GM18951 (cell line): ENCODE measurements at regions not wholly inside any gene's neighbourhood (a gene's known extent, or its start where the extent isn't known, plus 50 kb on each side); places are given as distances from the start of the nearest gene placed in this dataset.

Experiments used
- POLR2A ChIP-seq: IDR thresholded peaks from 4 replicates; pipeline ENCODE4 v1.6.1; 2011; ENCODE audit warnings: mild to moderate bottlenecking; ENCODE audit not compliant: insufficient read length, insufficient read depth; ENCODE audit errors: extremely low read depth
- in situ Hi-C: fragments of 300-500 bp; cut with MboI; formaldehyde crosslinking; loops from one replicate; pipeline ENCODE4 v1.12.0; 2022; ENCODE audit warnings: low sequenced_read_pairs, mixed read lengths, inconsistent platforms; ENCODE audit not compliant: unreplicated experiment

GRCh38 chr12:98343002-98343567 is 172.3 kb upstream of the TMPO start:
- in situ Hi-C loops: no loop called here
- no peak for TF ChIP-seq POLR2A

GRCh38 chr12:98344046-98344930 is 171.1 kb upstream of the TMPO start:
- in situ Hi-C loops: no loop called here
- no peak for TF ChIP-seq POLR2A

GRCh38 chr12:98345308-98345876 is 170.0 kb upstream of the TMPO start:
- TF ChIP-seq POLR2A: no peak
- in situ Hi-C loops: no loop called here

- TF ChIP-seq POLR2A: no peak
- in situ Hi-C loops: no loop called here
Observed at GRCh38 chr12:98351089-98351488, 164.3 kb upstream of the TMPO start.

GRCh38 chr12:98351784-98352183 is 163.6 kb upstream of the TMPO start:
- no peak for TF ChIP-seq POLR2A
- in situ Hi-C loops: no loop called here

GRCh38 chr12:98352218-98352811 is 163.1 kb upstream of the TMPO start:
- in situ Hi-C loops: no loop called here
- TF ChIP-seq POLR2A: no peak

GRCh38 chr12:98352835-98353234 is 162.6 kb upstream of the TMPO start:
- no peak for TF ChIP-seq POLR2A
- in situ Hi-C loops: no loop called here

- in situ Hi-C loops: no loop called here
- TF ChIP-seq POLR2A: no peak
Observed at GRCh38 chr12:98354520-98355035, 160.8 kb upstream of the TMPO start.

- TF ChIP-seq POLR2A: no peak
- in situ Hi-C loops: no loop called here
Observed at GRCh38 chr12:98355322-98355721, 160.1 kb upstream of the TMPO start.

GRCh38 chr12:98355933-98356332 is 159.5 kb upstream of the TMPO start:
- TF ChIP-seq POLR2A: no peak
- in situ Hi-C loops: no loop called here

- TF ChIP-seq POLR2A: no peak
- in situ Hi-C loops: no loop called here
Observed at GRCh38 chr12:98358144-98358543, 157.2 kb upstream of the TMPO start.

GRCh38 chr12:98359856-98360255 is 155.5 kb upstream of the TMPO start:
- TF ChIP-seq POLR2A: no peak
- in situ Hi-C loops: no loop called here

GRCh38 chr12:98360401-98360800 is 155.0 kb upstream of the TMPO start:
- in situ Hi-C loops: no loop called here
- no peak for TF ChIP-seq POLR2A
